ENCODE measurements at regions not wholly inside any gene's neighbourhood (a gene's known extent, or its start where the extent isn't known, plus 50 kb on each side); places are given as distances from the start of the nearest gene placed in this dataset.

- TF ChIP-seq POLR2AphosphoS5 (IDR thresholded peaks at IDR 0.05) = no peak
- TF ChIP-seq, protein P1, sequence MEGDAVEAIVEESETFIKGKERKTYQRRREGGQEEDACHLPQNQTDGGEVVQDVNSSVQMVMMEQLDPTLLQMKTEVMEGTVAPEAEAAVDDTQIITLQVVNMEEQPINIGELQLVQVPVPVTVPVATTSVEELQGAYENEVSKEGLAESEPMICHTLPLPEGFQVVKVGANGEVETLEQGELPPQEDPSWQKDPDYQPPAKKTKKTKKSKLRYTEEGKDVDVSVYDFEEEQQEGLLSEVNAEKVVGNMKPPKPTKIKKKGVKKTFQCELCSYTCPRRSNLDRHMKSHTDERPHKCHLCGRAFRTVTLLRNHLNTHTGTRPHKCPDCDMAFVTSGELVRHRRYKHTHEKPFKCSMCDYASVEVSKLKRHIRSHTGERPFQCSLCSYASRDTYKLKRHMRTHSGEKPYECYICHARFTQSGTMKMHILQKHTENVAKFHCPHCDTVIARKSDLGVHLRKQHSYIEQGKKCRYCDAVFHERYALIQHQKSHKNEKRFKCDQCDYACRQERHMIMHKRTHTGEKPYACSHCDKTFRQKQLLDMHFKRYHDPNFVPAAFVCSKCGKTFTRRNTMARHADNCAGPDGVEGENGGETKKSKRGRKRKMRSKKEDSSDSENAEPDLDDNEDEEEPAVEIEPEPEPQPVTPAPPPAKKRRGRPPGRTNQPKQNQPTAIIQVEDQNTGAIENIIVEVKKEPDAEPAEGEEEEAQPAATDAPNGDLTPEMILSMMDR (IDR thresholded peaks at IDR 0.05) = no peak
These were observed 455.3 kb downstream of the HACE1 start for GRCh38 chr6:104404377-104404776.
